ENCODE measurements at regions not wholly inside any gene's neighbourhood (a gene's known extent, or its start where the extent isn't known, plus 50 kb on each side); places are given as distances from the start of the nearest gene placed in this dataset.

DNA sequence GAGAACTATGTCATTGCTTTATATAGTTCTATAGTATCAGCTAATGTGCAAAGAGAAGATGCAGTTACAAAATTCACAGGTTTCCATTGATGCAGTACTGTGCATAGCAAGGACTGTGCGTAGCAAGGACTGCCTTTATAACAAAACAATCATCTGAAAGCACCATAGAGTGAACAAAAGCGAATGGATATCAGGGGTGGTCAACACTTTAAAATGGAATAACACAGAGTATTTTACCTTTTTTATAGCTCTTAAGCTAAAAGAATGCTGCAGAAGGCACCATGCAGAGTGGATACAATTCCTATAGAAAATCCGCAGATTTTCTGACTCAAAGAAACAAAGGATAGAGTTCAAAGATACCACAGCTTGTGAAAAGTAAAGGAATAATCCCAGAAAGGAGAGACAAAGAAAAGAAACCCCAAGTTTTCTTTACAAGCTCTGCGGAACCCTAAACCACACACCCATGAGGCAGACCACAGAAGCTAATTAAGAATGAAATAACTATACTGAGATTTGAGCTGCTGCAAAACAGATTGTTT is 229.9 kb upstream of the DTNA start:
- intact Hi-C loops (cut with DNase I) = no loop called here
- Histone ChIP-seq H3K4me3 (no peak overlapping the region), H3K36me3 (no peaks in the 10 kb centered on the region), H3K9me3 (no peaks in the 10 kb centered on the region), H3K27ac (no peak overlapping the region), H3K27me3 (no peaks in the 10 kb centered on the region), H3K4me1 (no peaks in the 10 kb centered on the region)
- TF ChIP-seq, protein P1, sequence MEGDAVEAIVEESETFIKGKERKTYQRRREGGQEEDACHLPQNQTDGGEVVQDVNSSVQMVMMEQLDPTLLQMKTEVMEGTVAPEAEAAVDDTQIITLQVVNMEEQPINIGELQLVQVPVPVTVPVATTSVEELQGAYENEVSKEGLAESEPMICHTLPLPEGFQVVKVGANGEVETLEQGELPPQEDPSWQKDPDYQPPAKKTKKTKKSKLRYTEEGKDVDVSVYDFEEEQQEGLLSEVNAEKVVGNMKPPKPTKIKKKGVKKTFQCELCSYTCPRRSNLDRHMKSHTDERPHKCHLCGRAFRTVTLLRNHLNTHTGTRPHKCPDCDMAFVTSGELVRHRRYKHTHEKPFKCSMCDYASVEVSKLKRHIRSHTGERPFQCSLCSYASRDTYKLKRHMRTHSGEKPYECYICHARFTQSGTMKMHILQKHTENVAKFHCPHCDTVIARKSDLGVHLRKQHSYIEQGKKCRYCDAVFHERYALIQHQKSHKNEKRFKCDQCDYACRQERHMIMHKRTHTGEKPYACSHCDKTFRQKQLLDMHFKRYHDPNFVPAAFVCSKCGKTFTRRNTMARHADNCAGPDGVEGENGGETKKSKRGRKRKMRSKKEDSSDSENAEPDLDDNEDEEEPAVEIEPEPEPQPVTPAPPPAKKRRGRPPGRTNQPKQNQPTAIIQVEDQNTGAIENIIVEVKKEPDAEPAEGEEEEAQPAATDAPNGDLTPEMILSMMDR (IDR thresholded peaks at IDR 0.05) = no peak
- no peak for DNase-seq (ENCODE audit: low spot score in 2 of 2)

DNA sequence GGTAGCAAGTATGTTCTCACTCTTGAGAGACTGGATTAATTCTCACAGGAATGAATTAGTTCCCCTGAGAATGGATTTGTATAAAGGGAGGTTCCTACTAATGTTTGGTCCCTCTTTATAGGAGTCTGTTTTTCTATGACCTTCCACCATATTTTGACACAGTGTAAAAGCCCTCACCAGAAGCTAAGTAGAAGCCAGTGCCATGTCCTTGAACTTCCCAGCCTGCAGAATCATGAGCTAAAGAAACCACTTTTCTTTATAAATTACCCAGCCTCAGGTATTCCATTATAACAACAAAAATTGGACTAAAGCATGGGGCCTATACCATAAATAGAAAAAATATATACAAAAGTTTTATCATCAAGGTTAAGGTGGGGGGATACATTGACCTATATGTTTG is 227.9 kb upstream of the DTNA start:
- no peaks in the 10 kb centered on the region for H3K9me3 ChIP-seq
- H3K36me3 ChIP-seq = no peaks in the 10 kb centered on the region
- no peaks in the 10 kb centered on the region for H3K27me3 ChIP-seq
- DNase-seq (ENCODE audit: low spot score in 2 of 2) = no peak
- TF ChIP-seq, protein P1 (IDR thresholded peaks at IDR 0.05) = no peak
- no peaks in the 10 kb centered on the region for H3K4me1 ChIP-seq
- no peak overlapping the region for H3K4me3 ChIP-seq
- no peak overlapping the region for H3K27ac ChIP-seq
- intact Hi-C loops (cut with DNase I) = no loop called here

DNA sequence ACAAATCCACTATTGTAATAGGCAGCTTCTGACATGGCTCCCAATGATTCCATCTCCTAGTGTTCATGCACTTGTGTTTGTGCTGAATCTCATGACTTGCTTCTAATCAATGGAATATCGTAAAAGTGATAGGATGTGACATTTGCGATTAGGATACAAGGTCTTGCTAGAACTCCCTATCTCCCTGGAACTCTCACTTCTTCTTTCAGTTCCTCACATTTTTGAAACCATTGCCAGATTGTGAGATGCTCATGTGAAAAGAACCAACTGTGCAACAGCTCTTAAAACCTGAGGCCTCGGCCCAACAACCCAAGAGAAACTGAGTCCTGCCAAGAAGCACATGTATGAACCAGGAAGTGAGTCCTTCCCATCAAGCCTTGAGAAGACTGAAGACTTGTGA is 226.9 kb upstream of the DTNA start:
- Histone ChIP-seq H3K27me3 (no peaks in the 10 kb centered on the region), H3K27ac (no peak overlapping the region), H3K4me3 (no peak overlapping the region), H3K36me3 (no peaks in the 10 kb centered on the region), H3K4me1 (no peaks in the 10 kb centered on the region), H3K9me3 (no peaks in the 10 kb centered on the region)
- no peak for DNase-seq (ENCODE audit: low spot score in 2 of 2)
- TF ChIP-seq, protein P1 (IDR thresholded peaks at IDR 0.05) = no peak
- intact Hi-C loops (cut with DNase I) = no loop called here

DNA sequence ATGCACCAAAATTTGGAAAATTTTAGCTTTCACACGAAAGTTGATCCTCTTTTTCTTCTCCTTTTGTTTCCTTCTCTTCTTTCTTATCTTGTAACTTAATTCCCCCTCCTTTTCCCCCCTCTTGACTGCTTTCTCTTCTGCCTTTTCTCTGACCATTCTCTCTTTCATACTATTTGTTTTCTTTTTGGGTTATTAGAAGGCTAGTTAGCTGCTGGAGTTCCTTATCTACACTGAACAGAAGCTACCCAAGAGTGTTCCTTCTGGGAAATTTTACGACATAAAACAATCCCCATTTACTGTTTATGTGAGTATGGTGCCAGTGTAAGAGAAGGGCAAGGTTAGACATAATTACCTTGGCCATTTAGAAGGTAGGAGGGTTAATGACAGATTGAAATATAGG is 218.4 kb upstream of the DTNA start:
- TF ChIP-seq, protein P1 (IDR thresholded peaks at IDR 0.05) = no peak
- no peak overlapping the region for H3K27ac ChIP-seq
- no peak overlapping the region for H3K4me3 ChIP-seq
- H3K36me3 ChIP-seq = no peaks in the 10 kb centered on the region
- H3K27me3 ChIP-seq = no peaks in the 10 kb centered on the region
- intact Hi-C loops (cut with DNase I) = loop anchor here (2.0 to 10.0 kb wide), 5 partner anchors 101 to 423 kb away; no protein-coding TSS in a partner anchor
- DNase-seq (ENCODE audit: low spot score in 2 of 2) = no peak
- H3K9me3 ChIP-seq = no peaks in the 10 kb centered on the region
- H3K4me1 ChIP-seq = no peaks in the 10 kb centered on the region

DNA sequence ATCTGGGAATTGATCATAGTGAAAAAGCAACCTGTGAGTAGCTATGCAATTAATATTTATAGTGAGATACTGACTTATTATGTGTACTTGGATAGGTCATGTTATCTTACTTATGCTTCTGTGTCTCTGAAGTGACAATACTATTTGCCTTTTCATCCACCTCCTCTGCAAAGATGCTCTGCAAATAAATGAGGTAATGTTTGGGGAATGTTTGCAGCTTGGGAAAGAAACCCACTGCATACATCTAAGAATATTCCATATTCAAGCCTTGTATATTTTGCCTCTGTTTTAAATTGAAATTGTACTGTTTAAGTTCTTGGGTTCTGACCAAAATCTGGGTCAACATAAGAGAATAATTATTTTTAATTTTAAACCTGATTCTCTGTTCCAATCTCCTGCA is 217.4 kb upstream of the DTNA start:
- Histone ChIP-seq H3K27me3 (no peaks in the 10 kb centered on the region), H3K4me1 (no peaks in the 10 kb centered on the region), H3K27ac (peak overlapping the region in 1 of 2 donors; percentile 76), H3K9me3 (no peaks in the 10 kb centered on the region), H3K4me3 (peak overlapping the region; percentile 70 to 83), H3K36me3 (no peaks in the 10 kb centered on the region)
- no peak for DNase-seq (ENCODE audit: low spot score in 2 of 2)
- TF ChIP-seq, protein P1 (IDR thresholded peaks at IDR 0.05) = no peak
- intact Hi-C loops (cut with DNase I) = loop anchor here (2.0 to 10.0 kb wide), 5 partner anchors 100 to 422 kb away; no protein-coding TSS in a partner anchor
